HG02970 (cell line): ENCODE measurements at regions not wholly inside any gene's neighbourhood (a gene's known extent, or its start where the extent isn't known, plus 50 kb on each side); places are given as distances from the start of the nearest gene placed in this dataset.

Source experiments
- ATAC-seq: cut with Tn5 transposase; IDR thresholded peaks from one replicate; pipeline ENCODE4 v1.9.1; 2021; ENCODE audit warnings: mild to moderate bottlenecking, moderate library complexity, moderate number of reproducible peaks; ENCODE audit not compliant: unreplicated experiment, low FRiP score

DNA sequence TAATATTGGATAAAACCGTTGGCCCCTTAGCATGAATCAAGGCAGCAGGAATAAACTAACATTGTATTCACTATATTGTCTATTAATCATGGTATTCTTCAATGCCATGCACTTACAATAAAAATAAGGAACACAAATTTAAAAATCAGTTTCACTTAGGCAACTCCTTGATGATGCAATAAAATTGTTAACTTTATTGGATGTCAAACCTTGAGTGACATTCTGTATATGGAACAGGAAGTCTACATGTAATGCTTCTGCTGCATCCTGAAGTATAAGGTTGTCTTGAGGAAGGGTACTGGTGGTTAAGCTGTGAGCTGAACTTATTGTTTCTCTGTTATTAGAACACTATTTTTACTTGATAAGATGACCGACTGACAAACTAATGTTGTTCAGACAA is 605.5 kb downstream of the SATB2 start:
- ATAC-seq: no peak

GRCh38 chr2:198825534-198825933 is 632.2 kb downstream of the SATB2 start:
- ATAC-seq: no peak

DNA sequence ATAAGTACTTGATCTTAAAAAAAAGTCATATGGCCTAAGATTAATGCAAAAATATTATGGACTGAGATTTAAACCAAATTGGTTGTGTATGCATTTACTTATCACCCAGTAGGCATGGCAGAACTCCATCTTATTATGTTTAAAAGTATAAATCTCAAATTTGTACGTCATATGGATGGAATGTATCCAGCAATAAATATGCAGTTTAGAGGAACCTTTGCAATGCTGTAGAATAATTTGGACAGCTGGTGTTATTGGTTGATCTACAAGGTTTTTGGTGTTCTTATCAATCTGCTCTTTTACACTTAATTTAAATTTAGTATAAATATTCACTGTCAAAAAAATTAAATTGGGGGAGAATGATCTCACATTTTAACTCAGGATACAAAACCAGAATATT is 640.2 kb downstream of the SATB2 start:
- no peak for ATAC-seq

- no peak for ATAC-seq
Observed at GRCh38 chr2:198815626-198816025, 642.1 kb downstream of the SATB2 start.

DNA sequence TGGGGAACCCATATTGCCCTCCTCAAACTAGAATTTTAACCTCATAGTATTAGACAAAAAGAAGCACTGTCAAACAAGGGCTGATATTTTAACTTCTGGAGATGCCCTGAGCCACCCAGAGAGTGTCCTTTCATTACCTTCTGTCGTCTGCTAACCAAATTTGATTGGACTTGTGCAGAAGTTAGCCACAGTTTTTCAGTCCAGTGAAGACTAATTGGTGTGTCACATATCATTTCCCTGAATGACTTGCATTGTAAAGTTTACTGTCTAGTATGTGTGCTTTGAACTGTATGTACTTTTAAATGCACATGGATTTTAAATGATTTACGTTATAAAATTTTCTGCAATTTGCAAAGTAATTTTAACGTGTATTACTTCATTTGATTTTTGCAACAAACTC is 646.5 kb downstream of the SATB2 start:
- no peak for ATAC-seq

DNA sequence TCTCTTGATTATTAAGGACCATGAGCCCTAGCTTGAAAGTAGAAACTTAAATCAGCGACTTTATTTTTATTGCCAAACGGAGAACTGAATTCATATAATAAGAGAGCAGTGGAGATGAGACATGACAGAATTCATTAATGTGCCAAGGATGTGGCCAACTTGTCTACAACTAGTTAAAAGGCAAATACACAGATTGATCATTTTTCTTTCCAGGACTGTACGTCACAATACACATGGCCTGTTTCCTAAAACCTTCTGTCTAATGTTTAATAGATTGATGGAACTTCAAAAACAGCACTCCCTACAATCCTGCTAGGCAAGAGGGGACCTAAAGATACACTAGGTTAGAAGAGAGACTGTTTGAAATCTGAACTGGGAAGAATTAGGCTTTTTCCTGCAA is 647.8 kb downstream of the SATB2 start:
- no peak for ATAC-seq

DNA sequence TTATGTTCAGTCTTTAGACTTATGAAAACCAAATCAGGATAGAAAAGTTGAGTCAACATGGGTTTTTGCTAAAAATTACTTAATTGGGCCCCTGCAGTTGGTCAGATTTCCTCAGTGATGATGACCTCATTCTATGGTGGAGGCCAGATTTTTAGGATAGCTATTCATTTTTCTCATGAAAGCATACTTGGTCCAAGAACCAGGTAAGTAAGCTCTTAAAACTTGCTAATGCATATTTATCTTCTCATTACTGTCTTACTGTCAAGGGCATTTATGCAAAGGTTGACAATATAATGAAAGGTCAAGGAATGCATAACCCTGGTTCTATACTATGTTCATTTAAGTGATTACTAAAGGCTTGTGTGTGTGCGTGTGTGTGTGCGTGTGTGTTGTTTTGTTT is 650.6 kb downstream of the SATB2 start:
- ATAC-seq: no peak

GRCh38 chr2:198795419-198795818 is 662.3 kb downstream of the SATB2 start:
- ATAC-seq: no peak

- ATAC-seq: no peak
Observed at GRCh38 chr2:198791623-198792022, 666.1 kb downstream of the SATB2 start.

DNA sequence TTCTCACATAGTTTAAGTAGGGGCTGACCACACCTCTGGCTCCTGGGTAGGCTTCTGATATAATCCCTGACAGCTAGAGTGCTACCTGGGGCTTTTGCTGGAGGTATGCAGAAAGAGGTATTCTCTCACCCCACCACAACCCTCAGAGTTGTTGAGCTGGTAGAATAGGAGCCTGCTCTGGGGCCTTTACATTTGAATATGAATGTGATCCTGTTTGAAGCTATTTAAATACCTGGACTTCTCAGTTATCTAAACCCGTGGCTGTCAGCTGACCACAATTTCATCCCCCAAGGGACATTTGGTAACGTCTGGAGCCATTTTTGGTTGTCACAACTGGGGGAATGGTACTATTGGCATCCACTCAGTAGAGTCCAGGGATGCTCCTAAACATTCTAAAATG is 669.1 kb downstream of the SATB2 start:
- ATAC-seq: no peak

- no peak for ATAC-seq
Observed at GRCh38 chr2:198782734-198783133, 675.0 kb downstream of the SATB2 start.

- no peak for ATAC-seq
Observed at GRCh38 chr2:198776616-198777406, 680.9 kb downstream of the SATB2 start.

DNA sequence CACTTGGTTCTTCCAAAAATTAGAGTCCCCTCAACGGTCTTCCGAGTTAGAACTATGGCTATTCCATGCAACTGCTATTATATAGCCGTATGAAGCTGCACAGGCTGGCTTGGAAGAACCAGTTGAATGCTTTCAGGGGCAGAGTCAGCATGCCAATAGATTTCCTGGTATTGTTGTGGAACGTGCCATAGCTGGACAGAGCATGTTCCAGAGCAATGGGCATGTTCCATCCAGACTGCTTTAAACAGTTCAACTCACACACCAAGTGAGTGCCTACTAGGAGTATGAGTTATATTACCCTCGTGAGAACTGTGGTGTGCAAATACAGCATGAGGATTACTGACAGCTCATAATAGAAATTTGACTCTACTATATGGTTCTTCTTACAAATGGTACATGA is 682.0 kb downstream of the SATB2 start:
- ATAC-seq: no peak

DNA sequence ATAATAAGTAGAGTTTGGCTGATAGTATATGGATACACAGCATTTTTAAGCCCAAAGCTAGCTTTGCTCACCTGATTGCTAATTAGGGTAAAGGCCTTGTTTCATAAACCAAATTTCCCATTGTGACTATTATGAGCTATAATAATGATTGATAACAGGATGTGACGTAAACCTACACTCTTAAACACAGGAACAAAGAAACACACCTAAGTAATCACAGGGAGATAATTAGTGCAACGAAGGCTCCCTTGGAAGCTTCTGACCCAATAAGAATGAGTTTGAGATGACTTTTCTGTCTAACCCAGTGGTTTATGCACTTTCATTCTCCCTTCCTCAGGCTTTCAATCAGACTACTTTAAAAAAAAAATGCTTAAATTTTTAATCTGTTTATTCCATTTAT is 683.2 kb downstream of the SATB2 start:
- no peak for ATAC-seq

DNA sequence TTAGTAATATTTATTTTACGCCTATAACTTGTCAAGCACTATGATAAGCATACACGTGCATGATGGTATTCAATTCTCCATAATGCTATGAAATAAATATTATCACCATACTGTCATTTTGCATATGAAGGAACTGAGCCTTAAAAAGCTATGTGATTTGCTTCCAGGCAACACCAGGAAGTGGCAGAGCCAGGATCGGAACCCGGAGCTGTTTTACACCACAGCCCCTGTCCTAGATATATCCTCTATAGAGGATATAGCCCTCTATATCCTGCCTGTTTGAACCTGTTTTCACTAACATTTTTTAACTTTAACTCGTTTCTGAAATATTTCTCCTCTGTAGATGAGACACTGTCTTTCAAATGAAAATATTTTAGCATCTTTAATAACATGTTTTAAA is 690.0 kb downstream of the SATB2 start:
- ATAC-seq: no peak

DNA sequence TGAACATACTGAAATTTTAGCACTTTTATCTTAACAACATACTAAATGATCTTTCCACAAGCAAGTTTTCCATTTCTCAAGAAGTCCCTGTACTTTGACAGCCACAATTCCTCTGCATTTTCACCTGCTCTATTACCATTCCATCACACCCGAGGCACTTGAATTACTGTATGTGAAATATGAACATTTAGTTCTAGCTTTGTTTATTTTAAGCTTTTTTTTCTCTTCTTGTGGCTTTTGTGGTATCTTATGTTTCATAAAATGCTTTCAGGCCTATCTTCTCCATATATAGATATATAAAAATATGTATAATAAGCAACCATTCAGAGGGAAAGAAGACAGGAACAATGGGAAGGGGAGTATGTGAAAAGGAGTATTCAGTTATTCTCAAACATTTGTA is 693.9 kb downstream of the SATB2 start:
- no peak for ATAC-seq

GRCh38 chr2:198762441-198762840 is 695.3 kb downstream of the SATB2 start:
- no peak for ATAC-seq

DNA sequence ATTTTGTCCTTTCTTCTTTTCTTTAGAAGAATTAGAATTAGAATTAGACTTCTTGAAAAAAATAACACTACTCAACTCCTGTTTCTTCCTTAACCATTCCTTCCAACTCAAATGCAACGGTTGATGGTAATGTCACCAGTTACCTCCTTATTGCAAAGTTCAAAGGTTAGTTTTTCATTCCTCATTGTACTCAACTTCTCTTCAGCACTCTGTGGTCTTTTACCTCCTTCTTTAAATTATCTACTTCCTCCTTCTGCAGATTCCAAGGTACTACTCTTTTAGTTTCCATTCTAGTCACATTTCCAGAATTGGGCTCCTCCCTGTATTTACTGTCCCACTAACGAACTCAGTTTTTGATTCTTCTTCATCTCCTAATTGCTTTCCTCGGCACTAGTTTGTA is 700.7 kb downstream of the SATB2 start:
- no peak for ATAC-seq

- ATAC-seq: no peak
Observed at GRCh38 chr2:198756166-198756565, 701.6 kb downstream of the SATB2 start.

DNA sequence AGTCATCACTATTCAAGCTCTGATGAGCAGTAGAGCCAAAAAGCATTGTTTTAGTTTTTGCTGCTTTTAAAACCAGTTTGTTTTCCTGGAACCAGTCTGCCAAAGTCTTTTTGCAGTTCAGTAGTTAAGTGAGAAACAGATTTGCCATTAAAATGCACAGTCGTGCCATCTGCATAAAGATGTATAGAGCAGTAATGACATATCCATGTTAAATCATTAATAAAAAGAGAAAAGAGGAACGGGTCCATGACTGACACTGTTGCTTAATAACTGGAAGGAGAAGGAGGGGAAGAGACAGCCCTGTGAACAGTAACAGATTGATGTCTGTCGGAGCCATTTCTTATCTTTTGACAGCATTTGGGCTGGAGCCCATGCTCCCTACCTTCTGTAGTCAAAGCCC is 704.6 kb downstream of the SATB2 start:
- no peak for ATAC-seq

- no peak for ATAC-seq
Observed at GRCh38 chr2:198749364-198749763, 708.4 kb downstream of the SATB2 start.

GRCh38 chr2:198731842-198732399 is 725.8 kb downstream of the SATB2 start:
- no peak for ATAC-seq
